ENCODE measurements at regions not wholly inside any gene's neighbourhood (a gene's known extent, or its start where the extent isn't known, plus 50 kb on each side); places are given as distances from the start of the nearest gene placed in this dataset.

- Mint-ChIP-seq H3K4me1 (no peaks in the 10 kb centered on the region), H3K27ac (no peak overlapping the region), H3K27me3 (ENCODE audit: low read depth) (no peaks in the 10 kb centered on the region), H3K4me3 (no peak overlapping the region), H3K9me3 (no peaks in the 10 kb centered on the region), H3K36me3 (ENCODE audit: low read depth) (no peaks in the 10 kb centered on the region)
- TF ChIP-seq, protein P1, sequence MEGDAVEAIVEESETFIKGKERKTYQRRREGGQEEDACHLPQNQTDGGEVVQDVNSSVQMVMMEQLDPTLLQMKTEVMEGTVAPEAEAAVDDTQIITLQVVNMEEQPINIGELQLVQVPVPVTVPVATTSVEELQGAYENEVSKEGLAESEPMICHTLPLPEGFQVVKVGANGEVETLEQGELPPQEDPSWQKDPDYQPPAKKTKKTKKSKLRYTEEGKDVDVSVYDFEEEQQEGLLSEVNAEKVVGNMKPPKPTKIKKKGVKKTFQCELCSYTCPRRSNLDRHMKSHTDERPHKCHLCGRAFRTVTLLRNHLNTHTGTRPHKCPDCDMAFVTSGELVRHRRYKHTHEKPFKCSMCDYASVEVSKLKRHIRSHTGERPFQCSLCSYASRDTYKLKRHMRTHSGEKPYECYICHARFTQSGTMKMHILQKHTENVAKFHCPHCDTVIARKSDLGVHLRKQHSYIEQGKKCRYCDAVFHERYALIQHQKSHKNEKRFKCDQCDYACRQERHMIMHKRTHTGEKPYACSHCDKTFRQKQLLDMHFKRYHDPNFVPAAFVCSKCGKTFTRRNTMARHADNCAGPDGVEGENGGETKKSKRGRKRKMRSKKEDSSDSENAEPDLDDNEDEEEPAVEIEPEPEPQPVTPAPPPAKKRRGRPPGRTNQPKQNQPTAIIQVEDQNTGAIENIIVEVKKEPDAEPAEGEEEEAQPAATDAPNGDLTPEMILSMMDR (IDR thresholded peaks at IDR 0.05; ENCODE audit: unreplicated experiment in 3 of 3), result no peak
These were observed 71.8 kb upstream of the OTUD4 start for GRCh38 chr4:145252190-145252589.

- Mint-ChIP-seq H3K27me3 (ENCODE audit: low read depth) (no peaks in the 10 kb centered on the region), H3K36me3 (ENCODE audit: low read depth) (no peaks in the 10 kb centered on the region), H3K9me3 (no peaks in the 10 kb centered on the region), H3K27ac (no peak overlapping the region), H3K4me3 (no peak overlapping the region), H3K4me1 (no peaks in the 10 kb centered on the region)
- TF ChIP-seq, protein P1 (IDR thresholded peaks at IDR 0.05; ENCODE audit: unreplicated experiment in 3 of 3), result no peak
These were observed 71.0 kb upstream of the OTUD4 start for GRCh38 chr4:145251391-145251790.

DNA sequence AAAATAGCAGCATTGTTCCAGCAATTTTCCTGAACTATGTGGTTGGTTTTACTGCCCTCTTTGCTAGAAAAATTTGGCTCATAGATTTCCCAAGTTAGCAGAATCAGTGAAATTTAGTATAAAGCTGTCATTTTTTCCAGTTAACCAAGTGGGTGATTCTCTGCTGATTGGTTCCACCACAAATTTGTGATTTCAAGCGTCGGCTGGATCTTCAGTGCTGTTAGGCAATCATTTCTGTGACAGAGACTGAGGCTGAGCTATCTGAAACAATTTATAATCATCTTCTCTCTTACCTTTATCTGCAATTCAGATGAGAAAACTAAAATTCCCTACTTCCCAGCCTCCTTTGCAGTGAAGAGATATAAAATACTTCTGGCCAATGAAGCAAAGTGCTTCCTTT, 68.6 kb upstream of the OTUD4 start:
- Mint-ChIP-seq H3K4me3 (no peak overlapping the region), H3K9me3 (no peaks in the 10 kb centered on the region), H3K4me1 (no peaks in the 10 kb centered on the region), H3K36me3 (ENCODE audit: low read depth) (no peaks in the 10 kb centered on the region), H3K27ac (no peak overlapping the region), H3K27me3 (ENCODE audit: low read depth) (no peaks in the 10 kb centered on the region)
- TF ChIP-seq, protein P1 (IDR thresholded peaks at IDR 0.05; ENCODE audit: unreplicated experiment in 3 of 3), result no peak

- Mint-ChIP-seq H3K4me1 (no peaks in the 10 kb centered on the region), H3K9me3 (no peaks in the 10 kb centered on the region), H3K27me3 (ENCODE audit: low read depth) (no peaks in the 10 kb centered on the region)
These were observed 68.1 kb upstream of the OTUD4 start for GRCh38 chr4:145248502-145248901.

DNA sequence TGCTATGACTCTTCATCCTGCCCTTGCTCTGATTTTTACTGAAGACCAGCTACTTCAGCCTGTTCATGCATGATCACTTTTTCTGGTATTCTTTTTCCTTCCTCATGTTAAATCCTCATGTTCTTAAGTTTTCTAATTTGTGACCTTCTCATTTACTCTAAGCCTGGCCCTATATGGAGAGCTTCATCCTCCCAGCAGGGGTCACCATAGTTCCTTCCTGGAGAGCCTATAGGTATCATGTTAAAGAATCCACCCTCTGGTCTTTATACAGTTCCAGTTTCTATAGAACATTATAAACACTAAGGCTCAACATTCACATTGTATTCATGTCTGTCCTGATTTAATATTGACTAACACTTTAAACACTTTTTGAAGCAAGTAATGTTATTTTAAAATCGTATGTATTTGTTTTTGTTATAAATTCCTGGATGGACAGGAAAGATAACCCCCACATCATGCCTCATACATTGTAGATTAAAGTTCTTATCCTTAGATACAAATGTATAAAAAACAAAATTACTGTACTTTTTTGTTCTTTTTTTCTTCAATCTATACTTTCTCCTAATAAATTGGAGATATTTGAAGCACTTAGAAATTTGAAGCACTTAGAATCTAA, 53.8 kb upstream of the OTUD4 start:
- Mint-ChIP-seq H3K4me3 (no peak overlapping the region), H3K27ac (no peak overlapping the region), H3K4me1 (peaks cover 5% of the 10 kb centered on the region), H3K27me3 (ENCODE audit: low read depth) (no peaks in the 10 kb centered on the region), H3K36me3 (ENCODE audit: low read depth) (no peaks in the 10 kb centered on the region), H3K9me3 (peaks cover 1% of the 10 kb centered on the region)
- TF ChIP-seq, protein P1 (IDR thresholded peaks at IDR 0.05; ENCODE audit: unreplicated experiment in 3 of 3), result peak; percentile 86 to 93 (median 86)

More at GRCh38 chr4:145248502-145248901, 68.1 kb upstream of the OTUD4 start:
- H3K27ac Mint-ChIP-seq, result no peak overlapping the region
- TF ChIP-seq, protein P1 (IDR thresholded peaks at IDR 0.05; ENCODE audit: unreplicated experiment in 3 of 3), result no peak
- H3K36me3 Mint-ChIP-seq (ENCODE audit: low read depth), result no peaks in the 10 kb centered on the region
- H3K4me3 Mint-ChIP-seq, result no peak overlapping the region
